ENCODE measurements at regions not wholly inside any gene's neighbourhood (a gene's known extent, or its start where the extent isn't known, plus 50 kb on each side); places are given as distances from the start of the nearest gene placed in this dataset.

DNA sequence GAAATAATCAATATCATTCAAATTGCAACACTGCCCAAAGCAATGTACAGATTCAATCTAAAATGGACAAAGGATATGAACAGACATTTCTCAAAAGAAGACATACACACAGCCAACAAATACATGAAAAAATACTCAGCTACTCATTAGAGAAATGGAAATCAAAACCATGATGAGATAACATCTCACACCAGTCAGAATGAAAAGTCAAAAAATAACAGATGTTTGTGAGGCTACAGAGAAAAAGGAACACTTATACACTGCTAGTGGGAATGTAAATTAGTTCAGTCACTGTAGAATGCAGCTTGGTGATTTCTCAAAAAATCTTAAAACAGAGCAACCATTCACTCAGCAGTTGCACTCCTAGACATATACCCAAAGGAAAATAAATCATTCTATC is 205.2 kb downstream of the DKK2 start:
- Histone ChIP-seq H3K4me3 (ENCODE audit: insufficient read depth, low read length) (no peak overlapping the region), H3K9me3 (ENCODE audit: low read depth, low read length) (no peaks in the 10 kb centered on the region), H3K4me2 (ENCODE audit: insufficient read depth, low read length) (no peak overlapping the region), H2AFZ (ENCODE audit: low read length) (no peak overlapping the region), H4K20me1 (ENCODE audit: insufficient read depth, low read length) (no peaks in the 10 kb centered on the region), H3K4me1 (ENCODE audit: insufficient read depth, low read length) (no peaks in the 10 kb centered on the region), H3K27ac (ENCODE audit: low read depth, low read length) (no peak overlapping the region), H3K79me2 (ENCODE audit: insufficient read depth, low read length) (no peaks in the 10 kb centered on the region), H3K36me3 (ENCODE audit: insufficient read depth, low read length) (no peaks in the 10 kb centered on the region), H3K27me3 (ENCODE audit: insufficient read depth, low read length) (no peaks in the 10 kb centered on the region)
- no peak for TF ChIP-seq CTCF (IDR thresholded peaks at IDR 0.05; ENCODE audit: extremely low read depth, low read depth, low read length)
- DNase-seq (ENCODE audit: insufficient read length, low spot score, missing footprints), result no peak

- Histone ChIP-seq H3K4me2 (ENCODE audit: insufficient read depth, low read length) (no peak overlapping the region), H2AFZ (ENCODE audit: low read length) (no peak overlapping the region), H3K79me2 (ENCODE audit: insufficient read depth, low read length) (no peaks in the 10 kb centered on the region), H3K4me3 (ENCODE audit: insufficient read depth, low read length) (no peak overlapping the region), H3K9me3 (ENCODE audit: low read depth, low read length) (no peaks in the 10 kb centered on the region), H3K36me3 (ENCODE audit: insufficient read depth, low read length) (no peaks in the 10 kb centered on the region), H4K20me1 (ENCODE audit: insufficient read depth, low read length) (no peaks in the 10 kb centered on the region), H3K4me1 (ENCODE audit: insufficient read depth, low read length) (no peaks in the 10 kb centered on the region), H3K27me3 (ENCODE audit: insufficient read depth, low read length) (no peaks in the 10 kb centered on the region), H3K27ac (ENCODE audit: low read depth, low read length) (no peak overlapping the region)
- no peak for DNase-seq (ENCODE audit: insufficient read length, low spot score, missing footprints)
- peak; percentile 42 for TF ChIP-seq CTCF (IDR thresholded peaks at IDR 0.05; ENCODE audit: extremely low read depth, low read depth, low read length)
These were observed 217.3 kb downstream of the DKK2 start for GRCh38 chr4:106818764-106819163.

DNA sequence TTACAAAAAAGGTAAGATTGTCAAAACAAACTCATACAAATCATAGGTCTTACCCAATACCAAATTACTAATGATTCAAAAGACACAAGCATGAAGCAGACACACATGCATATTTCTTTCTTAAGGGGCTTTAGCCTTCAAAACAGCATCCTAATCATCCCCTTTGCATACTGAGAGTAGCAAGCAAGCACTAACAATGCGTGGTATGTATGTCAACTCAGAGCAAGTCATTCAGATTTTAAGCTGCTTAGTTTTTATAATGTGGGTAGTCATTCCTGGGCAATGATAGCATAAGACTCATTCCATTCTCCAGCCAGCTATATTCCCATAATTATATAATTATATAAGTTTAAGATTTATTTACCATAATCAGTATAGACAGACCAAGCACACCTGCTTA is 219.6 kb downstream of the DKK2 start:
- TF ChIP-seq CTCF (IDR thresholded peaks at IDR 0.05; ENCODE audit: extremely low read depth, low read depth, low read length), result no peak
- no peak overlapping the region for H3K4me3 ChIP-seq (ENCODE audit: insufficient read depth, low read length)
- H3K4me2 ChIP-seq (ENCODE audit: insufficient read depth, low read length), result no peak overlapping the region
- H3K27ac ChIP-seq (ENCODE audit: low read depth, low read length), result no peak overlapping the region
- H4K20me1 ChIP-seq (ENCODE audit: insufficient read depth, low read length), result no peaks in the 10 kb centered on the region
- DNase-seq (ENCODE audit: insufficient read length, low spot score, missing footprints), result peak; percentile 5
- no peak overlapping the region for H2AFZ ChIP-seq (ENCODE audit: low read length)
- H3K9me3 ChIP-seq (ENCODE audit: low read depth, low read length), result no peaks in the 10 kb centered on the region
- no peaks in the 10 kb centered on the region for H3K36me3 ChIP-seq (ENCODE audit: insufficient read depth, low read length)
- H3K4me1 ChIP-seq (ENCODE audit: insufficient read depth, low read length), result no peaks in the 10 kb centered on the region
- no peaks in the 10 kb centered on the region for H3K79me2 ChIP-seq (ENCODE audit: insufficient read depth, low read length)
- no peaks in the 10 kb centered on the region for H3K27me3 ChIP-seq (ENCODE audit: insufficient read depth, low read length)

DNA sequence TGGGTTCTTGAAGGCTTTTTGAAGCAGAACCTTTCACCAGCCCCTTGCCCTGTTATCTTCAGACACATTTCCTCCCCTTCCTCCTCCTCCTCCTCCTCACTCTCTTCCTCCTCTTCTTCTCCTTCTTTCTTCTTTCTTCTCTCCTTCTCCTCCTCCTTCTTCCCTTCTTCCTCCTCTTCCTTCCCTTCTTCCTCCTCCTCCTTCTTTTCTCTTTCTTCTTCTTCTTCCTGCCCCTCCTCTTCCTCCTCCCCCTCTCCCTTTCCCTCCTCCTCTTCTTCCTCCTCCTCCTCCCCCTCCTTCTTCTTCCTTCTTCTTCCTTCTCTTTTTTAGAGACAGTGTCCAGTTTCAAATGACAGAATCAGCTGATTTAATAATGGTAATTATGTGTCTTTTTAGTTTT is 226.0 kb downstream of the DKK2 start:
- Histone ChIP-seq H3K36me3 (ENCODE audit: insufficient read depth, low read length) (no peaks in the 10 kb centered on the region), H3K27ac (ENCODE audit: low read depth, low read length) (no peak overlapping the region), H3K79me2 (ENCODE audit: insufficient read depth, low read length) (no peaks in the 10 kb centered on the region), H2AFZ (ENCODE audit: low read length) (no peak overlapping the region), H3K4me3 (ENCODE audit: insufficient read depth, low read length) (no peak overlapping the region), H3K9me3 (ENCODE audit: low read depth, low read length) (no peaks in the 10 kb centered on the region), H3K4me2 (ENCODE audit: insufficient read depth, low read length) (no peak overlapping the region), H4K20me1 (ENCODE audit: insufficient read depth, low read length) (no peaks in the 10 kb centered on the region), H3K27me3 (ENCODE audit: insufficient read depth, low read length) (no peaks in the 10 kb centered on the region), H3K4me1 (ENCODE audit: insufficient read depth, low read length) (no peaks in the 10 kb centered on the region)
- no peak for TF ChIP-seq CTCF (IDR thresholded peaks at IDR 0.05; ENCODE audit: extremely low read depth, low read depth, low read length)
- DNase-seq (ENCODE audit: insufficient read length, low spot score, missing footprints), result no peak

Data from osteoblast (primary cell).